ENCODE measurements at regions not wholly inside any gene's neighbourhood (a gene's known extent, or its start where the extent isn't known, plus 50 kb on each side); places are given as distances from the start of the nearest gene placed in this dataset.
"Not testable (repeated sequence)": the region's sequence is repeated elsewhere in the genome, so short reads cannot be mapped to it uniquely, and the experiment has no call there.

- peaks cover 0 to 23% (median 3%) of the 10 kb centered on the region in 9 donors for H3K27me3 ChIP-seq
- intact Hi-C loops (cut with DNase I): loop anchor here in 3 of 10 donors (5.0 to 10.0 kb wide), 2 partner anchors 64 to 66 kb away; no protein-coding TSS in a partner anchor
- no peak for TF ChIP-seq POLR2A (IDR thresholded peaks at IDR 0.05)
- peak in 9 of 12 donors; percentile 11 to 41 (median 26) for TF ChIP-seq CTCF (IDR thresholded peaks at IDR 0.05)
- H3K4me3 ChIP-seq: no peak overlapping the region
- H3K9me3 ChIP-seq: no peaks in the 10 kb centered on the region
- H3K36me3 ChIP-seq: no peaks in the 10 kb centered on the region
- H3K27ac ChIP-seq: no peak overlapping the region
- ATAC-seq (no peak), DNase-seq (no peak)
- H3K4me1 ChIP-seq: no peaks in the 10 kb centered on the region
- 50 to 53% (median 50%) methylated on average over 3 of the region's 3 CpGs for WGBS, 4 donors
These were observed 173.8 kb upstream of the CCL2 start for GRCh38 chr17:34081269-34081668.

GRCh38 chr17:34082404-34082803 is 172.7 kb upstream of the CCL2 start:
- no peaks in the 10 kb centered on the region for H3K4me1 ChIP-seq
- no peaks in the 10 kb centered on the region for H3K36me3 ChIP-seq
- H3K27me3 ChIP-seq: peaks cover 0 to 20% (median 0%) of the 10 kb centered on the region in 9 donors
- no peaks in the 10 kb centered on the region for H3K9me3 ChIP-seq
- no peak overlapping the region for H3K4me3 ChIP-seq
- ATAC-seq (no peak), DNase-seq (no peak)
- TF ChIP-seq POLR2A (IDR thresholded peaks at IDR 0.05) (no peak), CTCF (IDR thresholded peaks at IDR 0.05) (no peak)
- 75 to 79% (median 77%) methylated on average over 3 of the region's 3 CpGs for WGBS, 4 donors
- H3K27ac ChIP-seq: no peak overlapping the region
- intact Hi-C loops (cut with DNase I): loop anchor here in 3 of 10 donors (5.0 to 10.0 kb wide), 2 partner anchors 62 to 65 kb away; no protein-coding TSS in a partner anchor

GRCh38 chr17:34089042-34089441 is 166.0 kb upstream of the CCL2 start:
- not testable (repeated sequence) for ATAC-seq, H3K36me3 ChIP-seq, H3K9me3 ChIP-seq, H3K4me3 ChIP-seq, H3K27ac ChIP-seq, DNase-seq, H3K4me1 ChIP-seq
- peaks cover 0 to 16% (median 0%) of the 10 kb centered on the region in 9 donors for H3K27me3 ChIP-seq
- intact Hi-C loops (cut with DNase I): loop anchor here in 1 of 10 donors (10.0 kb wide), 1 partner anchor 56 kb away; no protein-coding TSS in a partner anchor
- WGBS, 4 donors: 87 to 97% (median 95%) methylated on average over 5 of the region's 5 CpGs

- no peaks in the 10 kb centered on the region for H3K36me3 ChIP-seq
- H3K4me1 ChIP-seq: no peaks in the 10 kb centered on the region
- 93 to 100% (median 97%) methylated on average over 1 of the region's 1 CpG for WGBS, 4 donors
- intact Hi-C loops (cut with DNase I): loop anchor here in 2 of 10 donors (5.0 to 10.0 kb wide), 2 partner anchors 52 to 64 kb away; no protein-coding TSS in a partner anchor
- no peak overlapping the region for H3K4me3 ChIP-seq
- peaks cover 0 to 18% (median 0%) of the 10 kb centered on the region in 9 donors for H3K27me3 ChIP-seq
- H3K27ac ChIP-seq: no peak overlapping the region
- no peaks in the 10 kb centered on the region for H3K9me3 ChIP-seq
- no peak for DNase-seq
- no peak for TF ChIP-seq CTCF (IDR thresholded peaks at IDR 0.05)
- TF ChIP-seq POLR2A (IDR thresholded peaks at IDR 0.05): no peak
- no peak for ATAC-seq
These were observed 164.5 kb upstream of the CCL2 start for GRCh38 chr17:34090593-34090992.

- H3K36me3 ChIP-seq: no peaks in the 10 kb centered on the region
- H3K4me3 ChIP-seq: no peak overlapping the region
- H3K27ac ChIP-seq: no peak overlapping the region
- ATAC-seq (no peak), DNase-seq (no peak)
- 75 to 87% (median 83%) methylated on average over 3 of the region's 3 CpGs for WGBS, 4 donors
- TF ChIP-seq POLR2A (IDR thresholded peaks at IDR 0.05) (no peak), CTCF (IDR thresholded peaks at IDR 0.05) (no peak)
- H3K9me3 ChIP-seq: no peaks in the 10 kb centered on the region
- no peaks in the 10 kb centered on the region for H3K4me1 ChIP-seq
- intact Hi-C loops (cut with DNase I): loop anchor here in 2 of 10 donors (5.0 to 10.0 kb wide), 2 partner anchors 50 to 63 kb away; no protein-coding TSS in a partner anchor
- H3K27me3 ChIP-seq: peaks cover 0 to 23% (median 0%) of the 10 kb centered on the region in 9 donors
These were observed 163.1 kb upstream of the CCL2 start for GRCh38 chr17:34091975-34092374.

Measured in heart left ventricle (tissue), 16 donors.